Choroid plexus epithelial cell (primary cell): ENCODE measurements at regions not wholly inside any gene's neighbourhood (a gene's known extent, or its start where the extent isn't known, plus 50 kb on each side); places are given as distances from the start of the nearest gene placed in this dataset.

Experiments used
- DNase-seq: peaks from one replicate; pipeline ENCODE4 v3.0.0-alpha.2; 2010; ENCODE audit warnings: low read depth
- H3K4me3 ChIP-seq: 2 replicates; pipeline ENCODE4 v1.5.1; 2011; ENCODE audit warnings: low read depth, mild to moderate bottlenecking, control low read depth, low read length, moderate library complexity
- TF ChIP-seq, protein P1 (sequence below): conservative IDR thresholded peaks from 2 replicates; pipeline ENCODE4 v1.5.1; 2011; ENCODE audit warnings: low read depth, mild to moderate bottlenecking, control low read depth, inconsistent platforms, low read length, moderate library complexity

DNA sequence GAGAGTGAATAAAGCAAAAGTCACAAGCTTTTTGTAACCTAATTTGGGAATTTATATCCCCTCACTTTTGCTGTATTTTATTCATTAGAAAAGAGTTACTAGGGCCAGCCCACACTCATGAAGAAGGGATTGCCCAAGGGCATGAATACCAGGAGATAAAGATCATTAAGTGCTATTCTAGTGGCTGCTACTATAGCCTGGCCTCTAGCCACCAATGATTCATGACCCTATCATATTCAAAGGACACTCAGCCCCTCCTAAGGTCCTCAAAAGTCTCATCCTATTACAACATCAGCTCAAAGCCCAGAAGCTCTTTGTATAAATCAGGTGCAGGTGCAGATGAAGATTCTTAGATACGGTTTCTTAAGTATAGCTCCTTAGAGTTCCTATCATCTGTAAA lies 518.1 kb downstream of the TRHDE start:
- DNase-seq = no peak
- TF ChIP-seq, protein P1, sequence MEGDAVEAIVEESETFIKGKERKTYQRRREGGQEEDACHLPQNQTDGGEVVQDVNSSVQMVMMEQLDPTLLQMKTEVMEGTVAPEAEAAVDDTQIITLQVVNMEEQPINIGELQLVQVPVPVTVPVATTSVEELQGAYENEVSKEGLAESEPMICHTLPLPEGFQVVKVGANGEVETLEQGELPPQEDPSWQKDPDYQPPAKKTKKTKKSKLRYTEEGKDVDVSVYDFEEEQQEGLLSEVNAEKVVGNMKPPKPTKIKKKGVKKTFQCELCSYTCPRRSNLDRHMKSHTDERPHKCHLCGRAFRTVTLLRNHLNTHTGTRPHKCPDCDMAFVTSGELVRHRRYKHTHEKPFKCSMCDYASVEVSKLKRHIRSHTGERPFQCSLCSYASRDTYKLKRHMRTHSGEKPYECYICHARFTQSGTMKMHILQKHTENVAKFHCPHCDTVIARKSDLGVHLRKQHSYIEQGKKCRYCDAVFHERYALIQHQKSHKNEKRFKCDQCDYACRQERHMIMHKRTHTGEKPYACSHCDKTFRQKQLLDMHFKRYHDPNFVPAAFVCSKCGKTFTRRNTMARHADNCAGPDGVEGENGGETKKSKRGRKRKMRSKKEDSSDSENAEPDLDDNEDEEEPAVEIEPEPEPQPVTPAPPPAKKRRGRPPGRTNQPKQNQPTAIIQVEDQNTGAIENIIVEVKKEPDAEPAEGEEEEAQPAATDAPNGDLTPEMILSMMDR = no peak
- H3K4me3 ChIP-seq = no peak overlapping the region

DNA sequence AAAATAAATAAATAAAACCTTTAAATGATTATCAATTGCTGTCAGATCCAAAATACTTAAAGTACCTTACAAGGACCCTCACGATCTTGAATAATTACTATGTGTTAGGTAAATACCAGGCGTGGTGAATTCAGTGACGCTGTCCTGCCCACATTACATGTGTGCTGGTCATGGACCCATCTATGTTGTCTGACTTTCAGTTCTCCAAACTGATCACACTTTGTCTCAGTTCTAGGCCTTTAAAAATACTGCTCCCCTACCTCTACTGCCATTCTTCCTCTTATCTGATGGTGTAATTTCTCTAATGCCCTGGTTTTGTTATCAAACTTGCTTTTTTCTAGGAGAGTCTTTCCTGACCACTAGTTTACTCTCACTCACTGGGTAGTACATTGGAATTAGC lies 520.7 kb downstream of the TRHDE start:
- TF ChIP-seq, protein P1 = no peak
- no peak for DNase-seq
- H3K4me3 ChIP-seq = no peak overlapping the region

DNA sequence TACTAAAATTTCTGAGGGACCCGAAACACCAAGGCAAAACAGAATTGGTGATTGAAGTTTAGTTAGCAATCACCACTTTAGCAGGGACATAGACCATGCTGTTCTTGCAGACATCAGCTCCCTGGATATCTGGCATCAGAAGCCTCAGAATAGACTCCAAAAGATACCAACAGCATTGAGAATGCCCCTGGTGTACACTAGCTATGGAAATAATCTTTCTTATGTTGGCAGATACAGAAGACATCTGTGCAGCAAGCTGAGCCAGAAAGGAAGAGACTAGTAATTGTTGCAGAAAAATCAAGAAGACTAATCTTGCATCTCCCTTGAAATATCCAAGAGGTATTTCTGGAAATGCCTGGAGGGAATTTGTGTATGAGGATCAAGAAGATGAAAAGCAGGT lies 521.6 kb downstream of the TRHDE start:
- TF ChIP-seq, protein P1 = no peak
- no peak for DNase-seq
- H3K4me3 ChIP-seq = no peak overlapping the region

DNA sequence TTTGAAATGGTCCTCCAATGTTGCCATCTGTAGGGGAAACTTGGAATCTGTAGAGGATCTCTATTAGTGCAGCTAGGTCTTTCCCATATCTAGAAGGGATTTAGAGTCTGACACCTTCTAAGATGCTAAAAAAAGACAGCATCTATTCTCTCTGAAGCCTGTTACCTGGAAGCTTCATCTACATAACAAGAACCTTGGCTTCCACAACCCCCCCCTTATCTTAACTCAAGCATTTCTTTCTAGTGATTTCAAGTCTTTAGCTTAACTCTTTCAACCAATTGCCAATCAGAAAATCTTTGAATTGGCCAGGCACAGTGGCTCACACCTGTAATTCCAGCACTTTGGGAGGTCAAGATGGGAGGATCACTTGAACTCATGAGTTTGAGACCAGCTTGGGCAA lies 543.3 kb downstream of the TRHDE start:
- no peak for DNase-seq
- no peak overlapping the region for H3K4me3 ChIP-seq
- TF ChIP-seq, protein P1 = no peak

DNA sequence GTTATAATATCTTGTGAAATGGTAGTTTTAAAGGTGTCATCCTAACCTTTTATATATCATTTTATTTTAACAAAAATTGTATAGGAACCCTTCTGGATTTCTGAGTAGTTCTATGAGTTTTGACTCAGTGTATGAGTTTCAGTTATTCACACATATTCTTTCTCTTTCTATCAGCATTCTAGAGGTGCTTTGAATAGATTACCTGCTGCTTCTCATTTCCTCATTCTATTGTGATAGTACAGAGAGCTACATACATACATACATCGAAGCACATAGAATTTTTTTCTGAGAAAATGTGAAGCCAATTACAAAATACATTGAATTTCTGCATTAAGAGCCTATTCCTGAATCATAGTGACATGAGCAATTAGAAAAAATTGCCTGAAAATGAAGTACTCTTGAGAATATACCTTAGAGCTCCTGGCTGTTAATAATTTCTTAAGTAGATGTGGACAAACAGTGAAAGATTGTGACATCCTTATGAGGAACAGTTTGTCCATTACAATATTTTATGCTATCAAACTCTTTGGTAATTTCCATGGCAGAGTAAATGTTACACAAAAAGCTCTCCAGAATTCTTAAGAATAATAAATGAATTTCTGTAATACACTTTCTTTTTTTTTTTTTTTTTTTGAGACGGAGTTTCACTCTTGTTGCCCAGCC lies 556.6 kb downstream of the TRHDE start:
- H3K4me3 ChIP-seq = no peak overlapping the region
- TF ChIP-seq, protein P1 = no peak
- no peak for DNase-seq

DNA sequence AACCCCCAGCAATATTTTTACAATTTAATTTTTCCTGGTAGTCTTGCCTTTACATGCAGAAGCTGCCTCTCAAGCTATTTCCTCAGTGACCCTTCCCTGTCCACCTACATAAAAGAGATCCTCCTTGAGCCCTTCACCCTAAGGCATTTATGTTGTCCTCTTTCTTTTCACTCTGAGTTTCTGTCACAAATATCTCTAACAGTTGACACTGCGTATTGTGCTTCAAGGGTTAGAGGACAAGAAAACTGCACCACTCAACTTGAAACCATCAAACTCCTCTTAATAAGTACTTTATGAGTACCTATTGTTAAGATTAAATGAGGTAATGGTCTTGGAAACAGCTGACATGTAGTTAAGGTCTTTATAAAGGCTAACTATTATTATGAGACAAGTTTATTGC lies 557.7 kb downstream of the TRHDE start:
- TF ChIP-seq, protein P1 = no peak
- no peak overlapping the region for H3K4me3 ChIP-seq
- DNase-seq = no peak

DNA sequence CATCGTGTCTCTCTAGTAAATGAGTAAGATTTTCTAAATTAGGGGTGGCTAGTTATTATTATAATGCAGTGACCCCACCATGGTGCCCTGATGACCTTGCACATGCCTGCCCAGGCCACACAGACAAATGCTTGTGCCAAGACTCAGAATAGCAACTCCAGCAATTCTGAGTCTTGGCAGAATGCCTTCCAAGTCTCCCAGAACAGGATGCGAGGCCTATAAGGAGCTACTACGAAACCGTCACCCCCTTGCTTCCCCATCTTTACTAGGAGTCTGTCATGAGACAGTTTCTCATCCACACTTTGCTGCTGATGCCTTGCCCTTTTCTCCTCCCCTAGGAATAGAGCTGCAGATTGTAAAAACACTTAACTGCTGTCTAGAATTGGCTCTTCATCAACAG lies 559.9 kb downstream of the TRHDE start:
- TF ChIP-seq, protein P1 = no peak
- no peak for DNase-seq
- no peak overlapping the region for H3K4me3 ChIP-seq
